HepG2 (cell line): ENCODE measurements at regions not wholly inside any gene's neighbourhood (a gene's known extent, or its start where the extent isn't known, plus 50 kb on each side); places are given as distances from the start of the nearest gene placed in this dataset.

Source experiments
- ATAC-seq: fragments of 200-7000 bp; cut with Tn5 transposase; 3 replicates; pipeline ENCODE4 v1.9.1; 2020; ENCODE audit warnings: mild to moderate bottlenecking, moderate library complexity
- BruUV-seq: library from RNA; stranded (reverse); fragments of 400-500 nt; replicated peaks from 2 replicates; lab custom pipeline; 2021; lab: Mats Ljungman, UMichigan
- CTCF ChIA-PET: fragments of 300-600 bp; formaldehyde crosslinking; extraction: SDS; loops from one replicate; lab custom pipeline; 2021; ENCODE audit warnings: low total read pairs, inconsistent platforms, low intra/inter-chr PET ratio; lab: Yijun Ruan, JAX
- POLR2A ChIA-PET: fragments of 350-600 bp; sonication (Branson Sonifier 250); formaldehyde crosslinking; loops from one replicate; lab custom pipeline; 2020; ENCODE audit warnings: antibody characterized with exemption, inconsistent platforms; lab: Yijun Ruan, JAX
- DNase-seq: peaks from one replicate; pipeline ENCODE4 v3.0.0-alpha.2; 2015; ENCODE audit warnings: low spot score
- FAIRE-seq: peaks from 3 replicates; lab custom pipeline; 2011; peaks lifted over from hg19 to GRCh38; lab: Jason Lieb, UNC
- H2AFZ ChIP-seq: one replicate; pipeline ENCODE4 v1.6.1; 2011; ENCODE audit warnings: low read length, inconsistent platforms
- H3K27ac ChIP-seq: fragments of 300-600 bp; 3 replicates; pipeline ENCODE4 v1.8.0; 2011; ENCODE audit warnings: mixed run types, mild to moderate bottlenecking, mixed read lengths, low read length, inconsistent platforms; ENCODE audit not compliant: insufficient read depth; ENCODE audit errors: extremely low read length
- H3K27me3 ChIP-seq, 2 experiments: fragments of 200-600 bp in 1 of 2; 2 replicates in 1 of 2; 3 replicates in 1 of 2; pipeline versions ENCODE4 v1.6.0 to v1.8.0; 2011; ENCODE audit warnings: low read length in 2 of 2, mild to moderate bottlenecking in 2 of 2, moderate library complexity in 2 of 2, inconsistent platforms in 1 of 2; ENCODE audit not compliant: insufficient read depth in 2 of 2, control insufficient read depth in 1 of 2
- H3K36me3 ChIP-seq, 2 experiments: fragments of 200-600 bp in 1 of 2; replicated peaks in 1 of 2; 2 replicates in 1 of 2; 3 replicates in 1 of 2; pipeline versions ENCODE4 v1.5.1 to v1.8.0; 2011; ENCODE audit warnings: low read length in 2 of 2, inconsistent platforms in 1 of 2; ENCODE audit not compliant: insufficient read depth in 2 of 2, control insufficient read depth in 1 of 2
- H3K4me1 ChIP-seq: 2 replicates; pipeline ENCODE4 v1.5.1; 2012; ENCODE audit warnings: low read length, inconsistent platforms; ENCODE audit not compliant: insufficient read depth
- H3K4me2 ChIP-seq: 2 replicates; pipeline ENCODE4 v1.6.0; 2011; ENCODE audit warnings: low read depth, low read length, inconsistent platforms
- H3K4me3 ChIP-seq, 3 experiments: fragments of 200-600 bp in 1 of 3; sonication (generic), shearing (Covaris generic) in 1 of 3; replicated peaks in 1 of 3; 2 replicates each; pipeline ENCODE4 v1.5.1; 2011 to 2016; ENCODE audit warnings: low read length in 3 of 3, inconsistent platforms in 2 of 3, low read depth in 2 of 3, mild to moderate bottlenecking in 2 of 3, control low read depth in 1 of 3, mixed read lengths in 1 of 3; ENCODE audit not compliant: insufficient read depth in 1 of 3
- H3K79me2 ChIP-seq: one replicate; pipeline ENCODE4 v1.6.1; 2011; ENCODE audit warnings: low read length, inconsistent platforms; ENCODE audit not compliant: insufficient read depth
- H3K9ac ChIP-seq: 2 replicates; pipeline ENCODE4 v1.6.0; 2011; ENCODE audit warnings: mild to moderate bottlenecking, low read depth, low read length, inconsistent platforms; ENCODE audit not compliant: insufficient read depth
- H3K9me3 ChIP-seq: 2 replicates; pipeline ENCODE4 v1.5.1; 2012; ENCODE audit warnings: mild to moderate bottlenecking, low read length
- H4K20me1 ChIP-seq: 2 replicates; pipeline ENCODE4 v1.6.0; 2011; ENCODE audit warnings: inconsistent platforms, mild to moderate bottlenecking, low read length, moderate library complexity; ENCODE audit not compliant: insufficient read depth
- HOXA7 ChIP-seq: sonication (generic); formaldehyde crosslinking; IDR thresholded peaks from 2 replicates; pipeline ENCODE4 v1.8.1; 2022; ENCODE audit warnings: mild to moderate bottlenecking, missing genetic modification reagents, moderate library complexity
- KDM5B ChIP-seq: sonication (generic); formaldehyde crosslinking; IDR thresholded peaks from 2 replicates; pipeline ENCODE4 v1.4.0; 2020; ENCODE audit warnings: missing genetic modification reagents, mild to moderate bottlenecking, borderline replicate concordance
- ZNF260 ChIP-seq: sonication (generic); formaldehyde crosslinking; IDR thresholded peaks from 2 replicates; pipeline ENCODE4 v1.4.0; 2020; ENCODE audit warnings: missing genetic modification reagents, low read depth, mild to moderate bottlenecking, borderline replicate concordance
- ZNF616 ChIP-seq: sonication (generic); formaldehyde crosslinking; IDR thresholded peaks from 2 replicates; pipeline ENCODE4 v1.5.0; 2020; ENCODE audit warnings: low read depth, mild to moderate bottlenecking, missing genetic modification reagents
- ZNF781 ChIP-seq: sonication (generic); formaldehyde crosslinking; IDR thresholded peaks from 2 replicates; pipeline ENCODE4 v1.5.1; 2020; ENCODE audit warnings: borderline replicate concordance, mild to moderate bottlenecking, missing genetic modification reagents; ENCODE audit errors: not compliant biosample characterization
- WGBS: methylation state at CpG from one replicate; pipeline ENCODE4 v1.1.6; 2017; ENCODE audit warnings: low lambda C conversion rate; 5-methylcytosine and 5-hydroxymethylcytosine counted together
- in situ Hi-C: cut with HindIII; loops from 2 replicates; pipeline ENCODE4 v1.10.0; 2017; ENCODE audit warnings: low pct_unique_long_range_greater_than_20kb; ENCODE audit not compliant: extremely low pct_ligation_motif_present
- intact Hi-C: fragments of 100-400 bp; cut with micrococcal nuclease; formaldehyde crosslinking; loops from one replicate; pipeline ENCODE4 v1.10.0; 2022; ENCODE audit not compliant: unreplicated experiment
- TF ChIP-seq, protein P1 (sequence below): sonication (generic); formaldehyde crosslinking; IDR thresholded peaks from 2 replicates; pipeline ENCODE4 v1.4.0; 2020; ENCODE audit warnings: missing genetic modification reagents, borderline replicate concordance
- TF ChIP-seq, protein P2 (sequence below): sonication (generic); formaldehyde crosslinking; IDR thresholded peaks from 2 replicates; pipeline ENCODE4 v1.5.1; 2020; ENCODE audit warnings: mild to moderate bottlenecking, missing genetic modification reagents
- TF ChIP-seq, protein P3 (sequence below): IDR thresholded peaks from 2 replicates; pipeline ENCODE4 v1.6.1; 2016
- TF ChIP-seq, protein P4 (sequence below): sonication (generic); formaldehyde crosslinking; IDR thresholded peaks from 2 replicates; pipeline ENCODE4 v1.4.0; 2020; ENCODE audit warnings: missing genetic modification reagents
- TF ChIP-seq, protein P5 (sequence below): sonication (generic); formaldehyde crosslinking; conservative IDR thresholded peaks from 2 replicates; pipeline ENCODE4 v1.4.0; 2020; ENCODE audit warnings: missing genetic modification reagents
- TF ChIP-seq, protein P6 (sequence below): sonication (generic); formaldehyde crosslinking; IDR thresholded peaks from 2 replicates; pipeline ENCODE4 v1.5.1; 2020; ENCODE audit warnings: missing genetic modification reagents, mild to moderate bottlenecking, borderline replicate concordance

DNA sequence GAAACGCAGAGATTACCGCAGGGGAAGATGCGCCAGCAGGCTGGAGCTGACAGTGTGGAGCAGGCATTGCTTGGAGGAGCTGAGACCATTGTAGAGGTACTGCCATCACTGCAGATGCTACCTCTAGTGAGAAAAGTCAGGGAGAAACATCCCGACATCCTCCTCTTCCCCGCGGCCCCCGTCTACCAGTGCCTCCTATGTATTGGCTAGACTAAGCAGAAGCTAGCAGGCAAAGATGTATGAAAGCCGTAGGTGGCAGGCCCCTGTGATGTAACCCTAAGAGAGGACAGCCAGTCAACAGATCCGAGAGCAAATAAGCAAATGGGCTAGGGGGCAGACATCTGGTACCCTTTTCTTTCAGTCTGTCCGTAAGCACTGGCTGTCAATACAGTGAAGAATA is 115.5 kb upstream of the ACTBL2 start:
- FAIRE-seq (no peak), DNase-seq (no peak), ATAC-seq (no peak)
- H3K4me1 ChIP-seq: no peaks in the 10 kb centered on the region
- H2AFZ ChIP-seq: no peak overlapping the region
- no peaks in the 10 kb centered on the region for H3K9me3 ChIP-seq
- H3K9ac ChIP-seq: no peak overlapping the region
- no peak overlapping the region for H3K4me2 ChIP-seq
- BruUV-seq: no TSS peak
- in situ Hi-C loops (no loop called here), intact Hi-C loops (no loop called here)
- H3K27ac ChIP-seq: no peak overlapping the region
- no peaks in the 10 kb centered on the region for H3K36me3 ChIP-seq
- peaks cover 0 to 3% of the 10 kb centered on the region in 2 experiments; a peak in 1 of 5 replicates for H3K27me3 ChIP-seq
- 41% methylated on average over 10 of the region's 10 CpGs for WGBS
- CTCF ChIA-PET: no interaction called here
- POLR2A ChIA-PET: no interaction called here
- H4K20me1 ChIP-seq: no peaks in the 10 kb centered on the region
- no peak overlapping the region for H3K4me3 ChIP-seq
- H3K79me2 ChIP-seq: no peaks in the 10 kb centered on the region
- TF ChIP-seq KDM5B (no peak), ZNF616 (CRISPR knock-in tag) (no peak), HOXA7 (CRISPR knock-in tag) (no peak), ZNF781 (no peak), ZNF260 (CRISPR knock-in tag) (no peak)
- TF ChIP-seq, protein P1, sequence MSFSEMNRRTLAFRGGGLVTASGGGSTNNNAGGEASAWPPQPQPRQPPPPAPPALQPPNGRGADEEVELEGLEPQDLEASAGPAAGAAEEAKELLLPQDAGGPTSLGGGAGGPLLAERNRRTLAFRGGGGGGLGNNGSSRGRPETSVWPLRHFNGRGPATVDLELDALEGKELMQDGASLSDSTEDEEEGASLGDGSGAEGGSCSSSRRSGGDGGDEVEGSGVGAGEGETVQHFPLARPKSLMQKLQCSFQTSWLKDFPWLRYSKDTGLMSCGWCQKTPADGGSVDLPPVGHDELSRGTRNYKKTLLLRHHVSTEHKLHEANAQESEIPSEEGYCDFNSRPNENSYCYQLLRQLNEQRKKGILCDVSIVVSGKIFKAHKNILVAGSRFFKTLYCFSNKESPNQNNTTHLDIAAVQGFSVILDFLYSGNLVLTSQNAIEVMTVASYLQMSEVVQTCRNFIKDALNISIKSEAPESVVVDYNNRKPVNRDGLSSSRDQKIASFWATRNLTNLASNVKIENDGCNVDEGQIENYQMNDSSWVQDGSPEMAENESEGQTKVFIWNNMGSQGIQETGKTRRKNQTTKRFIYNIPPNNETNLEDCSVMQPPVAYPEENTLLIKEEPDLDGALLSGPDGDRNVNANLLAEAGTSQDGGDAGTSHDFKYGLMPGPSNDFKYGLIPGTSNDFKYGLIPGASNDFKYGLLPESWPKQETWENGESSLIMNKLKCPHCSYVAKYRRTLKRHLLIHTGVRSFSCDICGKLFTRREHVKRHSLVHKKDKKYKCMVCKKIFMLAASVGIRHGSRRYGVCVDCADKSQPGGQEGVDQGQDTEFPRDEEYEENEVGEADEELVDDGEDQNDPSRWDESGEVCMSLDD (CRISPR knock-in tag): no peak
- TF ChIP-seq, protein P2, sequence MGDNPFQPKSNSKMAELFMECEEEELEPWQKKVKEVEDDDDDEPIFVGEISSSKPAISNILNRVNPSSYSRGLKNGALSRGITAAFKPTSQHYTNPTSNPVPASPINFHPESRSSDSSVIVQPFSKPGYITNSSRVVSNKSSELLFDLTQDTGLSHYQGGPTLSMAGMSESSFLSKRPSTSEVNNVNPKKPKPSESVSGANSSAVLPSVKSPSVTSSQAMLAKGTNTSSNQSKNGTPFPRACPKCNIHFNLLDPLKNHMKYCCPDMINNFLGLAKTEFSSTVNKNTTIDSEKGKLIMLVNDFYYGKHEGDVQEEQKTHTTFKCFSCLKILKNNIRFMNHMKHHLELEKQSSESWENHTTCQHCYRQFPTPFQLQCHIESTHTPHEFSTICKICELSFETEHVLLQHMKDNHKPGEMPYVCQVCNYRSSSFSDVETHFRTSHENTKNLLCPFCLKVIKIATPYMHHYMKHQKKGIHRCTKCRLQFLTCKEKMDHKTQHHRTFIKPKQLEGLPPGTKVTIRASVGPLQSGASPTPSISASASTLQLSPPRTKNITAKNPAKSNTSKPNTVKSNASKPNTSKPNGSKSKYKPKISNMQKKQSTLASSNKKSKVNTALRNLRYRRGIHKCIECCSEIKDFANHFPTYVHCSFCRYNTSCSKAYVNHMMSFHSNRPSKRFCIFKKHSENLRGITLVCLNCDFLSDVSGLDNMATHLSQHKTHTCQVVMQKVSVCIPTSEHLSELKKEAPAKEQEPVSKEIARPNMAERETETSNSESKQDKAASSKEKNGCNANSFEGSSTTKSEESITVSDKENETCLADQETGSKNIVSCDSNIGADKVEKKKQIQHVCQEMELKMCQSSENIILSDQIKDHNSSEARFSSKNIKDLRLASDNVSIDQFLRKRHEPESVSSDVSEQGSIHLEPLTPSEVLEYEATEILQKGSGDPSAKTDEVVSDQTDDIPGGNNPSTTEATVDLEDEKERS (CRISPR knock-in tag): no peak
- TF ChIP-seq, protein P3, sequence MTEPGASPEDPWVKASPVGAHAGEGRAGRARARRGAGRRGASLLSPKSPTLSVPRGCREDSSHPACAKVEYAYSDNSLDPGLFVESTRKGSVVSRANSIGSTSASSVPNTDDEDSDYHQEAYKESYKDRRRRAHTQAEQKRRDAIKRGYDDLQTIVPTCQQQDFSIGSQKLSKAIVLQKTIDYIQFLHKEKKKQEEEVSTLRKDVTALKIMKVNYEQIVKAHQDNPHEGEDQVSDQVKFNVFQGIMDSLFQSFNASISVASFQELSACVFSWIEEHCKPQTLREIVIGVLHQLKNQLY (CRISPR knock-in tag): no peak
- TF ChIP-seq, protein P4, sequence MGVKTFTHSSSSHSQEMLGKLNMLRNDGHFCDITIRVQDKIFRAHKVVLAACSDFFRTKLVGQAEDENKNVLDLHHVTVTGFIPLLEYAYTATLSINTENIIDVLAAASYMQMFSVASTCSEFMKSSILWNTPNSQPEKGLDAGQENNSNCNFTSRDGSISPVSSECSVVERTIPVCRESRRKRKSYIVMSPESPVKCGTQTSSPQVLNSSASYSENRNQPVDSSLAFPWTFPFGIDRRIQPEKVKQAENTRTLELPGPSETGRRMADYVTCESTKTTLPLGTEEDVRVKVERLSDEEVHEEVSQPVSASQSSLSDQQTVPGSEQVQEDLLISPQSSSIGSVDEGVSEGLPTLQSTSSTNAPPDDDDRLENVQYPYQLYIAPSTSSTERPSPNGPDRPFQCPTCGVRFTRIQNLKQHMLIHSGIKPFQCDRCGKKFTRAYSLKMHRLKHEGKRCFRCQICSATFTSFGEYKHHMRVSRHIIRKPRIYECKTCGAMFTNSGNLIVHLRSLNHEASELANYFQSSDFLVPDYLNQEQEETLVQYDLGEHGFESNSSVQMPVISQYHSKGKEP: no peak
- TF ChIP-seq, protein P5, sequence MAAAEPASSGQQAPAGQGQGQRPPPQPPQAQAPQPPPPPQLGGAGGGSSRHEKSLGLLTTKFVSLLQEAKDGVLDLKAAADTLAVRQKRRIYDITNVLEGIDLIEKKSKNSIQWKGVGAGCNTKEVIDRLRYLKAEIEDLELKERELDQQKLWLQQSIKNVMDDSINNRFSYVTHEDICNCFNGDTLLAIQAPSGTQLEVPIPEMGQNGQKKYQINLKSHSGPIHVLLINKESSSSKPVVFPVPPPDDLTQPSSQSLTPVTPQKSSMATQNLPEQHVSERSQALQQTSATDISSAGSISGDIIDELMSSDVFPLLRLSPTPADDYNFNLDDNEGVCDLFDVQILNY: no peak
- TF ChIP-seq, protein P6, sequence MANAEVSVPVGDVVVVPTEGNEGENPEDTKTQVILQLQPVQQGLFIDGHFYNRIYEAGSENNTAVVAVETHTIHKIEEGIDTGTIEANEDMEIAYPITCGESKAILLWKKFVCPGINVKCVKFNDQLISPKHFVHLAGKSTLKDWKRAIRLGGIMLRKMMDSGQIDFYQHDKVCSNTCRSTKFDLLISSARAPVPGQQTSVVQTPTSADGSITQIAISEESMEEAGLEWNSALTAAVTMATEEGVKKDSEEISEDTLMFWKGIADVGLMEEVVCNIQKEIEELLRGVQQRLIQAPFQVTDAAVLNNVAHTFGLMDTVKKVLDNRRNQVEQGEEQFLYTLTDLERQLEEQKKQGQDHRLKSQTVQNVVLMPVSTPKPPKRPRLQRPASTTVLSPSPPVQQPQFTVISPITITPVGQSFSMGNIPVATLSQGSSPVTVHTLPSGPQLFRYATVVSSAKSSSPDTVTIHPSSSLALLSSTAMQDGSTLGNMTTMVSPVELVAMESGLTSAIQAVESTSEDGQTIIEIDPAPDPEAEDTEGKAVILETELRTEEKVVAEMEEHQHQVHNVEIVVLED (CRISPR knock-in tag): no peak
